GM12892 (cell line): ENCODE measurements at regions not wholly inside any gene's neighbourhood (a gene's known extent, or its start where the extent isn't known, plus 50 kb on each side); places are given as distances from the start of the nearest gene placed in this dataset.

Experiments
- DNase-seq: peaks from one replicate; pipeline ENCODE4 v3.0.0; 2011; ENCODE audit not compliant: insufficient read length
- FAIRE-seq: peaks from 2 replicates; lab custom pipeline; 2011; peaks lifted over from hg19 to GRCh38; lab: Jason Lieb, UNC
- POLR2A ChIP-seq: IDR thresholded peaks from 2 replicates; pipeline ENCODE4 v1.6.1; 2011; ENCODE audit warnings: low read depth, low read length, control low read depth
- POLR2AphosphoS5 ChIP-seq: IDR thresholded peaks from 2 replicates; pipeline ENCODE4 v1.6.1; 2011; ENCODE audit warnings: low read depth, low read length, control low read depth
- TAF1 ChIP-seq: IDR thresholded peaks from 2 replicates; pipeline ENCODE4 v1.6.1; 2011; ENCODE audit warnings: low read depth, mild to moderate bottlenecking, control low read depth, low read length, borderline replicate concordance

- FAIRE-seq, result no peak
- DNase-seq, result no peak
- TF ChIP-seq POLR2A (no peak), POLR2AphosphoS5 (no peak), TAF1 (no peak)
Observed at GRCh38 chr3:94417963-94418455, 355.1 kb downstream of the NSUN3 start.

GRCh38 chr3:94420931-94421330, 358.1 kb downstream of the NSUN3 start:
- no peak for TF ChIP-seq POLR2AphosphoS5
- TF ChIP-seq POLR2A, result no peak
- no peak for TF ChIP-seq TAF1
- FAIRE-seq, result no peak
- no peak for DNase-seq

- DNase-seq (no peak), FAIRE-seq (no peak)
- TF ChIP-seq TAF1 (no peak), POLR2AphosphoS5 (no peak), POLR2A (no peak)
Observed at GRCh38 chr3:94423578-94423977, 360.7 kb downstream of the NSUN3 start.

GRCh38 chr3:94429517-94429916, 366.7 kb downstream of the NSUN3 start:
- FAIRE-seq (no peak), DNase-seq (no peak)
- TF ChIP-seq TAF1 (no peak), POLR2A (no peak), POLR2AphosphoS5 (no peak)

- DNase-seq (no peak), FAIRE-seq (no peak)
- no peak for TF ChIP-seq POLR2A
- TF ChIP-seq POLR2AphosphoS5, result no peak
- no peak for TF ChIP-seq TAF1
Observed at GRCh38 chr3:94431876-94432570, 369.2 kb downstream of the NSUN3 start.

GRCh38 chr3:94433811-94434210, 370.9 kb downstream of the NSUN3 start:
- DNase-seq (no peak), FAIRE-seq (no peak)
- TF ChIP-seq TAF1, result no peak
- TF ChIP-seq POLR2A, result no peak

- FAIRE-seq, result no peak
- TF ChIP-seq POLR2AphosphoS5, result no peak
- no peak for TF ChIP-seq TAF1
- no peak for TF ChIP-seq POLR2A
- DNase-seq, result no peak
Observed at GRCh38 chr3:94440767-94441493, 378.1 kb downstream of the NSUN3 start.

GRCh38 chr3:94441494-94441847, 378.6 kb downstream of the NSUN3 start:
- FAIRE-seq (no peak), DNase-seq (no peak)

GRCh38 chr3:94453864-94454263, 391.0 kb downstream of the NSUN3 start:
- FAIRE-seq, result no peak
- TF ChIP-seq TAF1, result no peak
- no peak for TF ChIP-seq POLR2AphosphoS5
- no peak for TF ChIP-seq POLR2A
- no peak for DNase-seq

More at GRCh38 chr3:94441494-94441847, 378.6 kb downstream of the NSUN3 start:
- TF ChIP-seq POLR2AphosphoS5, result no peak
- no peak for TF ChIP-seq POLR2A
- TF ChIP-seq TAF1, result no peak

GRCh38 chr3:94459167-94459566, 396.3 kb downstream of the NSUN3 start:
- no peak for TF ChIP-seq POLR2AphosphoS5
- TF ChIP-seq TAF1, result no peak
- no peak for TF ChIP-seq POLR2A
- DNase-seq (no peak), FAIRE-seq (no peak)

- no peak for DNase-seq
- FAIRE-seq, result no peak
- TF ChIP-seq POLR2AphosphoS5 (no peak), TAF1 (no peak), POLR2A (no peak)
Observed at GRCh38 chr3:94460931-94461330, 398.1 kb downstream of the NSUN3 start.

- DNase-seq (no peak), FAIRE-seq (no peak)
- no peak for TF ChIP-seq TAF1
- TF ChIP-seq POLR2AphosphoS5, result no peak
- no peak for TF ChIP-seq POLR2A
Observed at GRCh38 chr3:94462931-94463330, 400.1 kb downstream of the NSUN3 start.
